BLaER1 (cell line): ENCODE measurements at regions not wholly inside any gene's neighbourhood (a gene's known extent, or its start where the extent isn't known, plus 50 kb on each side); places are given as distances from the start of the nearest gene placed in this dataset.

Experiments
- H3K27ac ChIP-seq: shearing (Covaris generic); formaldehyde crosslinking; 2 replicates; pipeline ENCODE4 v1.8.1; 2022
- H3K27me3 ChIP-seq: shearing (Covaris generic); formaldehyde crosslinking; 2 replicates; pipeline ENCODE4 v1.8.1; 2022
- H3K36me3 ChIP-seq: shearing (Covaris generic); formaldehyde crosslinking; 2 replicates; pipeline ENCODE4 v1.8.1; 2022
- H3K4me1 ChIP-seq: shearing (Covaris generic); formaldehyde crosslinking; 2 replicates; pipeline ENCODE4 v1.8.1; 2022
- H3K4me2 ChIP-seq: shearing (Covaris generic); formaldehyde crosslinking; 2 replicates; pipeline ENCODE4 v1.8.1; 2022
- H3K4me3 ChIP-seq: shearing (Covaris generic); formaldehyde crosslinking; 2 replicates; pipeline ENCODE4 v1.8.1; 2022
- H3K9ac ChIP-seq: shearing (Covaris generic); formaldehyde crosslinking; 2 replicates; pipeline ENCODE4 v1.8.1; 2022
- H3K9me3 ChIP-seq: shearing (Covaris generic); formaldehyde crosslinking; 2 replicates; pipeline ENCODE4 v1.8.1; 2022
- H4K20me1 ChIP-seq: shearing (Covaris generic); formaldehyde crosslinking; 2 replicates; pipeline ENCODE4 v1.8.1; 2022
- Cebpa-rat ChIP-seq: shearing (Covaris generic); IDR thresholded peaks from 2 replicates; pipeline ENCODE4 v1.8.1; 2022

DNA sequence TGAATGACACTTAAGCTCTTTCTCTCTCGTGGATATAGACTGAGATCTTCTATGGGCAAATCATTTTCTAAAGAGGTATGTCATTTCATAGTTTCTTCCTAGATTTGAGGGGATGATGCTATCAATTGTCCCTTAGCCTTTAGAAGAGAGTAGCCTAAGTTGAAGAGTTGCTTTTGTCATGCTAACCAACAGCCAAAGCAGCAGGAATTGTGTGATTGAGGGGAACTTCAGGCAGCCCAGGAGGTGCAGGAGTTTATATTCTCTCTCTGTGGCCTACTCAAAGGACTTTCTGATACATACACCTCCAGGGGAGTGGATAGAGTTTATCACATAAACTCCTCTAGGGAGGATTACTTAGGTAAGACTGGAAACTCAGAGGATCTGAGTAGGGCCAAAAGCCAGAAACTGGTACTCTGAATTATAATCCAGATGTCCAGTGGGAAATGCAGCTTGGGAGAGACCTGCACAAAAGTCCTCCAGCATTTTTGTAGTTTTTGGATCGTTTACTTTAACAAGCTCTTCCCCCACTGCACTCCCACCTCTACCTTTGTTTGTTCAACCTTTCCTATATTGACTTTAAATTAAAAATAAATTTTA lies 150.7 kb upstream of the CCDC68 start:
- no peak for TF ChIP-seq Cebpa-rat

DNA sequence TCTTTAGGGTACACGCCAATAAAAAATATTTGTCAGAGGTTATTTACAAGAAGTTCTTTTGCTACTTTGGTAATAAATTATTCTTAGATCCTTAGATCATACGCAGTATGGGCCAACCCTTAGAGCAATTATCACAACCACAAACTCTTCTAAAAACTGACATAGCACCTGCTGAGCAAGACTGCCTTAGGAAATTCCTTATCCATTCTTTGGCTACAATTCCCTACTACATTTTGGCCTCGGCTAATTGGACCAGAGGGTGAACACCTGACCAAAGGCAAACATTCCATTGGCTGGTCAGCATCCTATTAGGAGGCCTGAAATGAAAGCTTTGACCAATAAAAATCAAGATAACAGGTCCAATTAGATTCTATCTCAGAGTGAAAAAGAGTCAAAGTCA lies 147.6 kb upstream of the CCDC68 start:
- no peak for TF ChIP-seq Cebpa-rat
- H3K4me3 ChIP-seq: no peak overlapping the region
- no peak overlapping the region for H3K4me2 ChIP-seq
- H3K36me3 ChIP-seq: no peaks in the 10 kb centered on the region
- no peaks in the 10 kb centered on the region for H4K20me1 ChIP-seq
- H3K27ac ChIP-seq: no peak overlapping the region
- H3K27me3 ChIP-seq: no peaks in the 10 kb centered on the region
- peaks cover 8% of the 10 kb centered on the region for H3K4me1 ChIP-seq
- no peak overlapping the region for H3K9ac ChIP-seq
- H3K9me3 ChIP-seq: no peaks in the 10 kb centered on the region

More for the DNA sequence above, 150.7 kb upstream of the CCDC68 start:
- Histone ChIP-seq H3K36me3 (no peaks in the 10 kb centered on the region), H3K4me3 (no peak overlapping the region), H3K9ac (no peak overlapping the region), H3K27me3 (no peaks in the 10 kb centered on the region), H3K9me3 (no peaks in the 10 kb centered on the region), H3K4me2 (peak overlapping the region; percentile 37), H3K27ac (no peak overlapping the region; the same call in 1 of the 2 replicates), H4K20me1 (no peaks in the 10 kb centered on the region), H3K4me1 (peaks cover 8% of the 10 kb centered on the region)

DNA sequence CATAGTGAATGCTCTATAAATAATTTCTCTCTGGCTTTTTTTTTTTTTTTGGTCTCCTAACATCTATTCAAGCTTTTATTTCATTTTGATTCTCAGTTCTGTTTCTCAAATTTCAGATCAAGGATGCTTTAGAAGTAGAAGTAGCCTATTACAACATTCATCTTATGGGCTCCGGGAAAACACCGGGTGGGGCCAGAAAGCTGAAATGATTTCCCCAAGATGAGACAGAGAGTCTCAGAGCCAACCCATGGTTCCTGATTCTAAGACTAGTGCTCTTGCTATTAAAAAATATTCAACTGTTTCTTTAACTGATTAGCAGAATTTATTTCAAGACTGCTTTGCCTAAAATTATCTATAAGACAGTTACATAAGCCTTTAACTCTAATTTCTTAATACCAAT lies 147.2 kb upstream of the CCDC68 start:
- Histone ChIP-seq H3K27me3 (no peaks in the 10 kb centered on the region), H3K27ac (no peak overlapping the region), H3K36me3 (no peaks in the 10 kb centered on the region), H3K9ac (no peak overlapping the region), H4K20me1 (no peaks in the 10 kb centered on the region), H3K4me3 (no peak overlapping the region), H3K4me1 (peaks cover 8% of the 10 kb centered on the region), H3K4me2 (no peak overlapping the region), H3K9me3 (no peaks in the 10 kb centered on the region)
- no peak for TF ChIP-seq Cebpa-rat

DNA sequence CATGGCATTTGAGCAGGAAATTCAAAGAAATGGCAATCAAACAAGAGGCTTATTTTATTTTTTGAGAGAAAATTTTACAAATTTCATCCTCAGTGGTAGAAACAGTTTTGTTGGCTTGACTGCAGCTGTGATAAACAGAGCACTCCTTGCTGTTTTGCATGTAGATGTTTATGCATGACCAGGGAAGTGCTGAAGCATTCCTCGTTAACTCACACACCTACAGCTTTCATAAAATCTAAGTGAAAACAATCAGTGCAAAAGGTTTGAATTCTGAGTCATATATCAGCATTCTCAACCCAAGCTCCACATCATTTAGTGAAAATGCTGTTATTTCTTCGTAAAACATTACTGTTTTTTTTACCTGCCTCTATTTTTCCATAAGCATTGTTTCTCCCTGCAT lies 146.6 kb upstream of the CCDC68 start:
- Histone ChIP-seq H3K36me3 (no peaks in the 10 kb centered on the region), H4K20me1 (no peaks in the 10 kb centered on the region), H3K9ac (no peak overlapping the region), H3K27ac (no peak overlapping the region), H3K9me3 (no peaks in the 10 kb centered on the region), H3K4me1 (peaks cover 8% of the 10 kb centered on the region), H3K27me3 (no peaks in the 10 kb centered on the region), H3K4me3 (no peak overlapping the region), H3K4me2 (no peak overlapping the region)
- no peak for TF ChIP-seq Cebpa-rat

DNA sequence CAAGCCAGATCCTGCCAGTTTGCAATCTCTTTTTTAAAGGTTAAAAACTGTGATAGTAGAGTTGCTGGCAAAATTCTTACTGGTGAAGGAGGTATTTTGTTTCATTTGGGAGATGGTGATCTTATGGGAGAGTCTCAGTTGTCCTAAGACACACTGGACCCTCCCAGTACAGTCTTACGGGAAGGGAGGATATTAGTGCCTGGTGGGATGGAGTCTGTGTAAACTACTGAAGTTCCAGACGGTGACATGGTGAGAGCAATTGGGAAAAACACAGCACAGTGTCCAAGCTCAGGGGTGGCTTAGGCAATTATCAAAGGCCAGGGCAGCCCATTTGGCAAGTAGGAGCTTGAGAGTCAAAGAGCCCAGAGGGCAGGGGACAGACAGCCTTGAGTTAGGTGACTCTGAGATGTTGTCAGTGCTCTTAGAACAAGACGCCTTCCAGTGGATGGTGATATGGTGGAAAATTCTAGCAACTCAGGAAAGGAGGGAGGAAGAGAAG lies 143.7 kb upstream of the CCDC68 start:
- Histone ChIP-seq H4K20me1 (no peaks in the 10 kb centered on the region), H3K4me2 (no peak overlapping the region), H3K4me1 (no peaks in the 10 kb centered on the region), H3K4me3 (no peak overlapping the region), H3K36me3 (no peaks in the 10 kb centered on the region), H3K27ac (no peak overlapping the region), H3K9ac (no peak overlapping the region), H3K9me3 (no peaks in the 10 kb centered on the region), H3K27me3 (no peaks in the 10 kb centered on the region)
- no peak for TF ChIP-seq Cebpa-rat

DNA sequence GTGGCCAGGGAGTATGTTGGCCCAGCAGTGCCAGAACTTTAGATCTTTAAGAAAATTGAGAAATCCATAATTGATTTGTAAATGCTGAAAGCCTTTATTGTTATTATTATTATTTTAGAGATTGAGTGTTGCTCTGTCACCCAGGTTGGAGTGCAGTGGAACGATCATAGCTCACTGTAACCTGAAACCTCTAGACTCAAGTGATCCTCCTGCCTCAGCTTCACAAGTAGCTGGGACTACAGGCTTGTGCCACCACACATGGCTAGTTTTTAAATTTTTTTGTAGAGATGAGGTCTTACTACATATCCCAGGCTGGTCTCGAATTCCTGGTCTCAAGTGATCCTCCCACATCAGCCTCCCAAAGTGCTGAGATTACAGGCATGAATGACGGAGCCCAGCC lies 143.2 kb upstream of the CCDC68 start:
- Histone ChIP-seq H3K27me3 (no peaks in the 10 kb centered on the region), H3K9ac (no peak overlapping the region), H3K27ac (no peak overlapping the region), H3K36me3 (no peaks in the 10 kb centered on the region), H3K9me3 (no peaks in the 10 kb centered on the region), H4K20me1 (no peaks in the 10 kb centered on the region), H3K4me1 (no peaks in the 10 kb centered on the region), H3K4me2 (no peak overlapping the region), H3K4me3 (no peak overlapping the region)
- TF ChIP-seq Cebpa-rat: no peak

DNA sequence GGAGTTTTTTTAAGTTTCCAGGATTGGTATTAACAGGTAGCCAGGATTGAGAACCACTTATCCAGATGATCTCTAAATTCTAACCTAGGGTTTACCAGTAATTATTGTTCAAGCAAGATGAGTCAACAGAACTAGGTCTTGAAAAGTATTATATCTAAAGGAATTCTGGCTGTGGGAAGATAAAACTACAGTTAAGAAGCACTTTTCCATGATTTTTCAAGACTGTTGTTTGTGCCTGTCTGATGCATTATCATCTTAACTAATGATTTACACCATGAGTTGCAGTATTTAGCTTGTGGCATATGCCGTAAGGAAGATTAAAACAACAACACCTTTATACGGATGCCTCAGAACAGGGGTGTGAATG lies 142.2 kb upstream of the CCDC68 start:
- H3K9me3 ChIP-seq: no peaks in the 10 kb centered on the region
- H3K27me3 ChIP-seq: no peaks in the 10 kb centered on the region
- no peak overlapping the region for H3K27ac ChIP-seq
- no peak overlapping the region for H3K4me3 ChIP-seq
- no peak overlapping the region for H3K4me2 ChIP-seq
- no peak overlapping the region for H3K9ac ChIP-seq
- H4K20me1 ChIP-seq: no peaks in the 10 kb centered on the region
- no peaks in the 10 kb centered on the region for H3K36me3 ChIP-seq
- no peaks in the 10 kb centered on the region for H3K4me1 ChIP-seq
- no peak for TF ChIP-seq Cebpa-rat

DNA sequence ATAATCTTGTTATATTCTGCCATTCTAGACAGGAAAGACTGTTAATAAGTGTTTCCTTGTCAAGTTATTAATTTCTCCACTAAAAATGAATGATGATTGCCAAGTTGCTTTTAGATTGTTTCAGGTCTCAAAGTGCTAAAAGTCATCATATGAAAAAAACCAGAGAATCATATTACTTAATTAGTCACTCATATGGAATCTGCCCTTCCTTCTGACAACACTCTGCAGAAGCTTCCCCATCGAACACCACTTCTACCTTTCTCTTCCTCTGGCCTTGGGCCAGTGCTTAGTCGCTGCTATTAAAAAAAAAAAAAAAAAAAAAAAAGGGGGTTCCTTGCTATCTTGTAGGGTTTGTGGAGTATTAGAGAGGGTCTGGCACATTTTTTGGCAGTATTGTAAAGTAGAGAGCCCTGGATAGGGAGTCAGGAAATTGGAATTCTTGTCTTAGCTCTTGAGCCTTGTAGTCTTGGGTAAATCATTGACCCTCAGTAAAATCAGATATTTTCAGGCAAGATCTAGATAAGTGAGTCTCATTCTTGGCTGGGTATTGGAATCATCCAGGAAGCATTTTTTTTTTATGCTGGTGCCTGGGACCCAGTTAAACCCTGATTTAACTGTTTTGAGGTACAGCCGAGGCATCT lies 141.7 kb upstream of the CCDC68 start:
- no peak overlapping the region for H3K4me2 ChIP-seq

DNA sequence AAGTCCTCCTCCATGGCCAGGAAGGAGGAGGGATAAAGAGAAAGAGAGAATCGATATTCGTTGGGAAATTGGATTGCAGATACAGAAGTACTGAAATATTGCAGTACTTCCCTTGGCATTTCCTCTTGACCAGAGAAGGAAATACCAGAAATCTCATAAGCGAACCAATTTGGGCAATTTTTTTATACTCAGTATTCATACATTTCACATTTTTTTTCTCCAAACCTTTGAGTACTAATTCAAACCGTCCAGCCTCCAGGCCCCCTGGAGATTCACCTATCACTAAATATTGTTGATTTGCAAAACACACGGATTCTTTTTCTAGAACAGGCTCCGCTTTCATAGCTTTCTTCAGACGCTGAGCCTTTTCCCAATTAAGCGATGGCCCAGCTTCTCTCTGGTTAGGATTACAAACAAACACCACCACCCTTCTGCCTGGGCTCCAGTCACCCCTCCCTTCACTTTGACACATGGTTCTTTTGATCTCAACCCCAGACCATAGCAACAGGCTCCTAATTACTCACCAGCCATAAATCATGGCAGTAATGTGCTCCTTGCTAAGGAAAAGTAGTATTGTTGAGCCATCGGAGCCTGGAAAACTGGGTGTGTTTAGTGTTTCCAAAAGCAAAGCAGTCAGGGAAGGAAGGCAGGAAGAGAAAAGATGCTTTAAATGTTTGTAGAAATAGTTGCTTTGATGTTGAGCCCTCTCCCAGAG lies 138.4 kb upstream of the CCDC68 start:
- Histone ChIP-seq H3K4me3 (no peak overlapping the region), H3K4me1 (no peaks in the 10 kb centered on the region), H3K4me2 (no peak overlapping the region), H3K9me3 (no peaks in the 10 kb centered on the region), H3K36me3 (no peaks in the 10 kb centered on the region), H3K27me3 (no peaks in the 10 kb centered on the region), H3K27ac (no peak overlapping the region), H3K9ac (no peak overlapping the region), H4K20me1 (no peaks in the 10 kb centered on the region)
- TF ChIP-seq Cebpa-rat: no peak

More for the DNA sequence above, 141.7 kb upstream of the CCDC68 start:
- H3K27me3 ChIP-seq: no peaks in the 10 kb centered on the region
- no peaks in the 10 kb centered on the region for H3K36me3 ChIP-seq
- no peaks in the 10 kb centered on the region for H3K9me3 ChIP-seq
- no peaks in the 10 kb centered on the region for H3K4me1 ChIP-seq
- no peaks in the 10 kb centered on the region for H4K20me1 ChIP-seq
- no peak overlapping the region for H3K4me3 ChIP-seq
- H3K27ac ChIP-seq: no peak overlapping the region
- TF ChIP-seq Cebpa-rat: no peak
- H3K9ac ChIP-seq: no peak overlapping the region

DNA sequence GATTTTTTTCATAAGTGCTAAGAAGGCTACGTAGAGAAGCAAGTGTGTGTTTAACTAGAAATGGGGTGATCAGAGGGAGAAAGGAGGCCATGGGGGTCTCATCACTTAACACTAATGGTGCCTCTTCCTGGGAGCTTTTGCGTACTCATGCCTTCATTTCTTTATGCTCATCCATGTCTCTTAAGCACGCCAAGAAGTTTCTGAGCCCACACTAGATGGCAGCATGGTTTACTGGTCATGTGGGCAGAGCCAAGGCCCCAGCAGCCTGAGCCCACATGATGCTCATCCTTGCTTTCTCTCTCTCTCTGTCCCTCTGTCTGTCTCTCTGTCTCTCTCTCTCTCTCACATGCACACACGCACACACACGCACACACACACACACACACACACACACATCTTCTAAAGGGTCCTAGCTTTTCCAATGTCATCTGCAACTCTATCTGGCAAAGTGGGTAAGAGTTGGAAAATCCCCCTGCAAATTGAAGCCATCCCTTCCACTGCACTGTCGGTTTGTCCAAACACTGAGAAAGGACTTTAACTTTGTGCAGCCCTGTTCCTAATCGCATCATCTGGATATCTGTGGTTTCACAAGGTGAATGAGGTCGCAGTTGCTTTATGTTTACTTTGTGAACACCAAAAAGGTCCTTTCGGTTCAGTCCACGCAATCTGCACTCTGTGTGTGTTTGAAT lies 137.1 kb upstream of the CCDC68 start:
- no peaks in the 10 kb centered on the region for H3K36me3 ChIP-seq
- no peaks in the 10 kb centered on the region for H4K20me1 ChIP-seq
- no peak for TF ChIP-seq Cebpa-rat
- no peaks in the 10 kb centered on the region for H3K27me3 ChIP-seq
- H3K9me3 ChIP-seq: no peaks in the 10 kb centered on the region
- no peak overlapping the region for H3K27ac ChIP-seq
- no peaks in the 10 kb centered on the region for H3K4me1 ChIP-seq
- no peak overlapping the region for H3K9ac ChIP-seq
- H3K4me2 ChIP-seq: no peak overlapping the region
- no peak overlapping the region for H3K4me3 ChIP-seq
